ENCODE measurements at regions not wholly inside any gene's neighbourhood (a gene's known extent, or its start where the extent isn't known, plus 50 kb on each side); places are given as distances from the start of the nearest gene placed in this dataset.

DNA sequence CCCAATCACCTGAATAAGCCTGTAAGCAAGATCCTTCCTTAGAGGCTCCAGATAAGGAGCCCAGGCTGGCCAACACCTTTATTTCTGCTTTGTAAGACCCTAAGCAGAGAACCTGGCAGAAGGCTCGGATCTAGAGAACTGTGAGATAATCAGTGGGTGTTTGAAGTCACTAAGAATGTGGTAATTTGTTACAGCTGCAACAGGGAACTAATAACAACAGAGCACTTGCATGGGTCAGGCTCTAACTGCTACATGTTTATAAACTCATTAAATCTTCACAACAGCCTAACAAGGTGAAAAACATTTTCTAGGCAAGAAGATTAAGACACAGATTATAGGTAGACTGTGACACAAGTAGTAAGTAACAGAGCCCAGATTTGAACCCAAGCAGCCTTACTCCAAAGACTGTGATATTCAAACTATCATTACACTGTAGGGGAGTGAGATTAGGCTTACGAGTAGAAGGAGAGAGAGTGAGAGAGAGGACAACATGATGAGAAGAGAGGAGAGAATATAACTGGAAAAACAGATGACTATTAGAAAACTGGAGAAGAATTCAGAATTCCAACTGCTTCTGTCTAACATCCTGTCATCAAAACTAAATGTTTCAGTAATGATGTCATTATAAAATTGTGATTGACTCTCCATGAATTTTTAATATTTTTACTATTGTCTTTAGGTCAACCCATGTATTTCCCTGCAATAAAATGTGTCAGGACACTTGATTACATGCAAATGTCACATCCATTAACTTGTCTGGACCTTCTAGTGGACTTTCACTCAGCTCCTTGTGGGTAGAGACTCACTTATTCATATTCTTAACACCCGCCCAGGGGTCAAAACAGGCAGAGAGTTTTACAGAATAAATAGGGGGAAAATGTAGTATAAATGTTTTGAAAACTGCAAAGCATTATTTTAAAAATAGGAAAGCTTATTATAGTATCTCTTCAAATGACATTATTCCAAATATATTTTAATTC is 290.9 kb upstream of the RGMB start:
- Histone ChIP-seq H3K4me2 (no peak overlapping the region), H3K27me3 (ENCODE audit: insufficient read depth, low read depth) (no peaks in the 10 kb centered on the region), H3K27ac (no peak overlapping the region), H4K20me1 (ENCODE audit: insufficient read depth) (no peaks in the 10 kb centered on the region), H3K9ac (no peak overlapping the region), H2AFZ (ENCODE audit: low read depth) (no peak overlapping the region), H3K4me3 (IDR thresholded peaks at IDR 0.05; ENCODE audit: insufficient read depth, low read depth, low read length) (no peak overlapping the region), H3K36me3 (ENCODE audit: insufficient read depth) (no peaks in the 10 kb centered on the region), H3K79me2 (ENCODE audit: insufficient read depth, low read depth) (no peaks in the 10 kb centered on the region), H3K4me1 (ENCODE audit: low read depth, poor library complexity, severe bottlenecking) (no peaks in the 10 kb centered on the region)
- TF ChIP-seq, protein P1, sequence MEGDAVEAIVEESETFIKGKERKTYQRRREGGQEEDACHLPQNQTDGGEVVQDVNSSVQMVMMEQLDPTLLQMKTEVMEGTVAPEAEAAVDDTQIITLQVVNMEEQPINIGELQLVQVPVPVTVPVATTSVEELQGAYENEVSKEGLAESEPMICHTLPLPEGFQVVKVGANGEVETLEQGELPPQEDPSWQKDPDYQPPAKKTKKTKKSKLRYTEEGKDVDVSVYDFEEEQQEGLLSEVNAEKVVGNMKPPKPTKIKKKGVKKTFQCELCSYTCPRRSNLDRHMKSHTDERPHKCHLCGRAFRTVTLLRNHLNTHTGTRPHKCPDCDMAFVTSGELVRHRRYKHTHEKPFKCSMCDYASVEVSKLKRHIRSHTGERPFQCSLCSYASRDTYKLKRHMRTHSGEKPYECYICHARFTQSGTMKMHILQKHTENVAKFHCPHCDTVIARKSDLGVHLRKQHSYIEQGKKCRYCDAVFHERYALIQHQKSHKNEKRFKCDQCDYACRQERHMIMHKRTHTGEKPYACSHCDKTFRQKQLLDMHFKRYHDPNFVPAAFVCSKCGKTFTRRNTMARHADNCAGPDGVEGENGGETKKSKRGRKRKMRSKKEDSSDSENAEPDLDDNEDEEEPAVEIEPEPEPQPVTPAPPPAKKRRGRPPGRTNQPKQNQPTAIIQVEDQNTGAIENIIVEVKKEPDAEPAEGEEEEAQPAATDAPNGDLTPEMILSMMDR (conservative IDR thresholded peaks at IDR 0.05; ENCODE audit: low read depth, low read length), result no peak

DNA sequence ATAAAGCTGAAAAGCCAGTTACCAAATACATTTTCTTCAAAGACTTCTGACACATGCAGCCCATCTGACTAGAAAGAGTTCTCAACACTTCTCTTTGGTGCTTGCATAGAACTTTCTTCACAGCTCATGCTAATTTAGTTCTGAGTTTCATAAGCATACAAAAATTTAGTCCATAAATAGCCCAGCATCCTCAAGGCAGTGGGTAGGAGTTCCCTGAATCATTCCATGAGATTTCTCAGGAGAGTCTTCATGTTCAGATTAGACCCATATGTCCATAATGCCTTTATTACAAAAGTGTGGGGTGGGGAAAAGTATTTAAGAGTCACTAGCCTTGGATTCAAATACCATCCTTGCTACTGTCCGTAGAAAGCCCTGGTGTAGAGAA is 290.2 kb upstream of the RGMB start:
- no peak overlapping the region for H3K4me2 ChIP-seq
- H3K79me2 ChIP-seq (ENCODE audit: insufficient read depth, low read depth), result no peaks in the 10 kb centered on the region
- no peaks in the 10 kb centered on the region for H3K27me3 ChIP-seq (ENCODE audit: insufficient read depth, low read depth)
- no peaks in the 10 kb centered on the region for H3K36me3 ChIP-seq (ENCODE audit: insufficient read depth)
- H2AFZ ChIP-seq (ENCODE audit: low read depth), result no peak overlapping the region
- H3K27ac ChIP-seq, result no peak overlapping the region
- TF ChIP-seq, protein P1 (conservative IDR thresholded peaks at IDR 0.05; ENCODE audit: low read depth, low read length), result no peak
- no peaks in the 10 kb centered on the region for H4K20me1 ChIP-seq (ENCODE audit: insufficient read depth)
- no peak overlapping the region for H3K4me3 ChIP-seq (IDR thresholded peaks at IDR 0.05; ENCODE audit: insufficient read depth, low read depth, low read length)
- no peaks in the 10 kb centered on the region for H3K4me1 ChIP-seq (ENCODE audit: low read depth, poor library complexity, severe bottlenecking)
- no peak overlapping the region for H3K9ac ChIP-seq

- TF ChIP-seq, protein P1 (conservative IDR thresholded peaks at IDR 0.05; ENCODE audit: low read depth, low read length), result no peak
- no peak overlapping the region for H3K27ac ChIP-seq
- no peaks in the 10 kb centered on the region for H4K20me1 ChIP-seq (ENCODE audit: insufficient read depth)
- no peaks in the 10 kb centered on the region for H3K36me3 ChIP-seq (ENCODE audit: insufficient read depth)
- no peaks in the 10 kb centered on the region for H3K79me2 ChIP-seq (ENCODE audit: insufficient read depth, low read depth)
- no peak overlapping the region for H3K4me2 ChIP-seq
- H3K4me1 ChIP-seq (ENCODE audit: low read depth, poor library complexity, severe bottlenecking), result no peaks in the 10 kb centered on the region
- no peak overlapping the region for H2AFZ ChIP-seq (ENCODE audit: low read depth)
- H3K27me3 ChIP-seq (ENCODE audit: insufficient read depth, low read depth), result no peaks in the 10 kb centered on the region
- no peak overlapping the region for H3K9ac ChIP-seq
- H3K4me3 ChIP-seq (IDR thresholded peaks at IDR 0.05; ENCODE audit: insufficient read depth, low read depth, low read length), result no peak overlapping the region
These were observed 284.4 kb upstream of the RGMB start for GRCh38 chr5:98489021-98489420.

DNA sequence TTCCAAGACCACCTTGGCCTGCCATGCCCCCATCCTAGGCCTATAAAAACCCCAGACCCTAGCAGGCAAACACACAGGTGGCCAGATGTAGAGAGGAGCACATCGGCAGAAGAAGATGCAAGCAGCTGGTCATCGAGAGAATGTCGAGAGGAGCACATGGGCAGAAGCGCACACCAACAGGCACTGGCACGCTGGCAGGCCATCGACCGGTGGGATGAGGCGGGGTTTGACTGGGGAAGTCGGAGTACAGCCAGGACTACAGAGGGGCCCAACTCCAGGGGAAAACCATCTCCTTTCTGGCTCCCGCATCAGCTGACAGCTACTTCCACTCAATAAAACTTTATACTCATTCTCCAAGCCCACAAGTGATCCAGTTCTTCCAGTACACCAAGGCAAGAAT is 283.1 kb upstream of the RGMB start:
- TF ChIP-seq, protein P1 (conservative IDR thresholded peaks at IDR 0.05; ENCODE audit: low read depth, low read length), result no peak
- H4K20me1 ChIP-seq (ENCODE audit: insufficient read depth), result no peaks in the 10 kb centered on the region

More for the DNA sequence above, 283.1 kb upstream of the RGMB start:
- Histone ChIP-seq H2AFZ (ENCODE audit: low read depth) (no peak overlapping the region), H3K27me3 (ENCODE audit: insufficient read depth, low read depth) (no peaks in the 10 kb centered on the region), H3K36me3 (ENCODE audit: insufficient read depth) (no peaks in the 10 kb centered on the region), H3K4me3 (IDR thresholded peaks at IDR 0.05; ENCODE audit: insufficient read depth, low read depth, low read length) (no peak overlapping the region), H3K4me1 (ENCODE audit: low read depth, poor library complexity, severe bottlenecking) (no peaks in the 10 kb centered on the region), H3K9ac (no peak overlapping the region), H3K4me2 (no peak overlapping the region), H3K79me2 (ENCODE audit: insufficient read depth, low read depth) (no peaks in the 10 kb centered on the region), H3K27ac (no peak overlapping the region)

Data from KMS-11 (cell line).